ENCODE measurements at regions not wholly inside any gene's neighbourhood (a gene's known extent, or its start where the extent isn't known, plus 50 kb on each side); places are given as distances from the start of the nearest gene placed in this dataset.

DNA sequence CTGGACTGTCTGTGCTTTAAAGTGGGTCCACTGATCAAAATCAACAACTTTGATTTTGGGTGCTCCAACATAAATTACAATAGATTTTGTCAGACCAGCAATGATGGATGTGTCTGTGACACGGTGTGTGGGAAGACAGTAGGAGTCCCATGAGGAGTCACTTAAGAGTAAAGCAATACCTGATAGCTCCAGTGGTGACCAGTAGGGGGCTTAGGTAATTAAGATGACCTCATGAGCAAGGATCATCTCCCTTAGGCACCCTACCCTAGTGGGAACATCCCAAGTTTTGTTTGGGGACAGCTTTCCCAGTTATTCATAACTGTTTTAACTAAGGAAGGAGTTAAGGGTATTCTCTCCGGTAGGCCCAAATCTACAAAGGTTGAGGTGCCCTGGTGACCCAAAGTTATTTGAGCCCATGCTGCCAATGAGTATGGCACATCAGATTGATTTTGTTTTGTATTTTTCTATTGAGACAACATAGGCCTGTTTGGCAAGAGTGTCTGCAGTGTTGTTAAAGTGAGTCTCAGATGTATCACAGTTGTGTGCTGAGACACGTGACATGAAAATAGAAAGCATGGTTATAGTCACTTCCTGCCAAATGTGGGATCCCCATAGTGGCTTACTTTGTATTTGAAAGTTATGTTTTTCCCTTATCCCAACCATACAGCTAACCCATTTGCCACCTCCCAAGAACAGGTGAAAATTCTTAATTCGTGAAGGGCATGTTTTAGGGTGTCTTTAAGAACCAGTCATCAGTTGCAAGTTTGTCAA lies 1337.6 kb upstream of the SLC39A10 start:
- TF ChIP-seq, protein P1, sequence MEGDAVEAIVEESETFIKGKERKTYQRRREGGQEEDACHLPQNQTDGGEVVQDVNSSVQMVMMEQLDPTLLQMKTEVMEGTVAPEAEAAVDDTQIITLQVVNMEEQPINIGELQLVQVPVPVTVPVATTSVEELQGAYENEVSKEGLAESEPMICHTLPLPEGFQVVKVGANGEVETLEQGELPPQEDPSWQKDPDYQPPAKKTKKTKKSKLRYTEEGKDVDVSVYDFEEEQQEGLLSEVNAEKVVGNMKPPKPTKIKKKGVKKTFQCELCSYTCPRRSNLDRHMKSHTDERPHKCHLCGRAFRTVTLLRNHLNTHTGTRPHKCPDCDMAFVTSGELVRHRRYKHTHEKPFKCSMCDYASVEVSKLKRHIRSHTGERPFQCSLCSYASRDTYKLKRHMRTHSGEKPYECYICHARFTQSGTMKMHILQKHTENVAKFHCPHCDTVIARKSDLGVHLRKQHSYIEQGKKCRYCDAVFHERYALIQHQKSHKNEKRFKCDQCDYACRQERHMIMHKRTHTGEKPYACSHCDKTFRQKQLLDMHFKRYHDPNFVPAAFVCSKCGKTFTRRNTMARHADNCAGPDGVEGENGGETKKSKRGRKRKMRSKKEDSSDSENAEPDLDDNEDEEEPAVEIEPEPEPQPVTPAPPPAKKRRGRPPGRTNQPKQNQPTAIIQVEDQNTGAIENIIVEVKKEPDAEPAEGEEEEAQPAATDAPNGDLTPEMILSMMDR (IDR thresholded peaks at IDR 0.05), result no peak
- FAIRE-seq, result no peak
- intact Hi-C loops (cut with DNase I), result no loop called here
- DNase-seq, result no peak
- Histone ChIP-seq H3K4me1 (no peaks in the 10 kb centered on the region), H3K4me3 (no peak overlapping the region), H3K27ac (no peak overlapping the region), H3K36me3 (no peaks in the 10 kb centered on the region), H3K9me3 (no peaks in the 10 kb centered on the region), H3K27me3 (no peaks in the 10 kb centered on the region)
- 66 to 77% methylated on average over 4 of the region's 4 CpGs for WGBS, 2 donors
- ATAC-seq, result no peak

DNA sequence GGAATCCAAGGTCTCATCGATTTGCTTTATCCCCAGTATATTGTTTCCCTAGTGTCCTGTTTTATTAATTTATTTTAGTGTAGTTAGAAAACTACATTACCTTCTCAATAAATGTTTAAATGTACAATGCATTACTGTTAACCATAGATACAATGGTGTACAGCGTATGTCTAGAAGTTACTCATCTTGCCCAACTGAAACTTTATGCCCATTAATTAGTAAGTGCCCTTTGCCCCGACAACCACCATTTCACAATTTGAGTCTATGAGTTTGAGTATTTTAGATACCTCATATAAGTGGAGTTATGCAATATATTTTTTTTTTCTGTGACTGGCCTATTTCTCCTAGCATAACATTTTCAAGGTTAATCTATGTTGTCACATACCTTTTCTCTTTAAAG lies 1343.0 kb upstream of the SLC39A10 start:
- Histone ChIP-seq H3K9me3 (no peaks in the 10 kb centered on the region), H3K4me1 (no peaks in the 10 kb centered on the region), H3K36me3 (no peaks in the 10 kb centered on the region), H3K27me3 (no peaks in the 10 kb centered on the region), H3K27ac (no peak overlapping the region), H3K4me3 (no peak overlapping the region)
- 74 to 92% methylated on average over 3 of the region's 3 CpGs for WGBS, 2 donors
- ATAC-seq, result no peak
- intact Hi-C loops (cut with DNase I), result no loop called here
- no peak for DNase-seq
- FAIRE-seq, result no peak
- TF ChIP-seq, protein P1 (IDR thresholded peaks at IDR 0.05), result no peak

DNA sequence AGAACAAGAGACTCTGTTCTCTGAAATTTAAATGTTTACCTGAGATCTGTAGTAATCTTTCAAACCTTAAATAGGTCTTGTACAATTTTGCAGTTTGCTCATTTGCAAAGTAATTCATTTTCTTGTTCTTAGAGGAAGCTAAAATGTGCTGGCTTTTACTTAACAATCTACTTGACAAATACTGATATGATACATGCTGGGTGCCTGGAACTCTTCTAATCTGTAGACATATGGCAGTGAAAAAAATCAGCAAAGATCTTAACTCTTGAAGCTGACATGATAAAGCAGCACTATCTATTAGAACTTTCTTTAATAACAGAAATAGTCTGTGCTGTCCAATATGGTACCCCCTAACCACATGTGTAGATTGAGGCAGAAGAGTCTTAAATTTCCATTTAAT lies 1352.8 kb upstream of the SLC39A10 start:
- Histone ChIP-seq H3K9me3 (no peaks in the 10 kb centered on the region), H3K4me3 (no peak overlapping the region), H3K27ac (no peak overlapping the region), H3K4me1 (no peaks in the 10 kb centered on the region), H3K27me3 (no peaks in the 10 kb centered on the region), H3K36me3 (no peaks in the 10 kb centered on the region)
- intact Hi-C loops (cut with DNase I), result no loop called here
- ATAC-seq (no peak), FAIRE-seq (no peak), DNase-seq (no peak)
- TF ChIP-seq, protein P1 (IDR thresholded peaks at IDR 0.05), result no peak

DNA sequence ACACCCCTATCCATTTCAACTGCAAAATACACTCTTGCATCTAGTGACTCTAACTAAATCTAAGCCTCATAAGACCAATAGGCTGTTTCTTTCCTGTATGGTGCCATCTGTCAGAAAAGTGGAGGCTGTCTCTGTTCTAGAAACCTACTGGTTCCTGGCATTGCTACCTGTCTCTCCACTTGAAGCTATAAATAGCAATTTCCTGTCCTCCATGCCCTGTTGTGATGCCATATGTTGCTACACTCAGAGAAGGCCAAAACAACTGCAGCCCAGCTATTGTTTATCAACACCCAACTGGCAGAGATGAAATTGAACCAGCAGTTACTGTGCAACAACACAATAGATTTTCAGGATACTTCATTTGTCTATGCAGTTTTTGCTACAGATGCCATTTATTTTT lies 1355.1 kb upstream of the SLC39A10 start:
- no peak overlapping the region for H3K27ac ChIP-seq
- intact Hi-C loops (cut with DNase I), result no loop called here

DNA sequence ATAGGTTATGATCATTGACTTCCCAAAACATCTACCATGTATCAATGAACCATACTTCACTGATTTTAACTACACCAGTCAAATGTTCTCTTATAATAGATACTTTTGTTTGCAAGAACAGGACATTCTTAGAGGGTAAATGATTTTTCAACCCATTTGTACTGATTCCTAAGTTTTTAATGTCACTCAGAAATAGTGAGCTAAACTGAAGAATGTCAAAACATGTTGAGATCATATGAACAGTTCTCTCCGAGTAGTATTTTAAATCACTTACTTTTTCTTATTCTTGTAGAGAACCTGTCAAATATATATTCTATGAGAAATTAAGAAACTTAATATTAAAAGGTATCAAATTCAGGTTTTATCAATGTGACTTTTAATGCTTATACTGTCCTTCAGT lies 1362.9 kb upstream of the SLC39A10 start:
- intact Hi-C loops (cut with DNase I), result no loop called here
- no peak overlapping the region for H3K4me3 ChIP-seq
- no peaks in the 10 kb centered on the region for H3K9me3 ChIP-seq
- DNase-seq (no peak), ATAC-seq (no peak), FAIRE-seq (no peak)
- TF ChIP-seq, protein P1 (IDR thresholded peaks at IDR 0.05), result no peak
- no peaks in the 10 kb centered on the region for H3K4me1 ChIP-seq
- H3K27me3 ChIP-seq, result no peaks in the 10 kb centered on the region
- H3K36me3 ChIP-seq, result no peaks in the 10 kb centered on the region
- H3K27ac ChIP-seq, result no peak overlapping the region
- WGBS, 2 donors, result 46 to 71% methylated on average over 1 of the region's 1 CpG

More for the DNA sequence above, 1355.1 kb upstream of the SLC39A10 start:
- TF ChIP-seq, protein P1 (IDR thresholded peaks at IDR 0.05), result no peak
- no peak for ATAC-seq
- H3K4me3 ChIP-seq, result no peak overlapping the region
- no peak for FAIRE-seq
- no peaks in the 10 kb centered on the region for H3K9me3 ChIP-seq
- H3K36me3 ChIP-seq, result no peaks in the 10 kb centered on the region
- no peak for DNase-seq
- no peaks in the 10 kb centered on the region for H3K4me1 ChIP-seq
- H3K27me3 ChIP-seq, result no peaks in the 10 kb centered on the region
